Hematopoietic multipotent progenitor cell treated with erythropoietin and hydrocortisone succinate and interleukin-3 and kit ligand, for 17 days (in vitro differentiated cells): ENCODE measurements at regions not wholly inside any gene's neighbourhood (a gene's known extent, or its start where the extent isn't known, plus 50 kb on each side); places are given as distances from the start of the nearest gene placed in this dataset.
"Not testable (repeated sequence)": the region's sequence is repeated elsewhere in the genome, so short reads cannot be mapped to it uniquely, and the experiment has no call there.

Experiments
- DNase-seq: peaks from one replicate; pipeline ENCODE4 v3.0.0-alpha.2; 2015; ENCODE audit warnings: low spot score

DNA sequence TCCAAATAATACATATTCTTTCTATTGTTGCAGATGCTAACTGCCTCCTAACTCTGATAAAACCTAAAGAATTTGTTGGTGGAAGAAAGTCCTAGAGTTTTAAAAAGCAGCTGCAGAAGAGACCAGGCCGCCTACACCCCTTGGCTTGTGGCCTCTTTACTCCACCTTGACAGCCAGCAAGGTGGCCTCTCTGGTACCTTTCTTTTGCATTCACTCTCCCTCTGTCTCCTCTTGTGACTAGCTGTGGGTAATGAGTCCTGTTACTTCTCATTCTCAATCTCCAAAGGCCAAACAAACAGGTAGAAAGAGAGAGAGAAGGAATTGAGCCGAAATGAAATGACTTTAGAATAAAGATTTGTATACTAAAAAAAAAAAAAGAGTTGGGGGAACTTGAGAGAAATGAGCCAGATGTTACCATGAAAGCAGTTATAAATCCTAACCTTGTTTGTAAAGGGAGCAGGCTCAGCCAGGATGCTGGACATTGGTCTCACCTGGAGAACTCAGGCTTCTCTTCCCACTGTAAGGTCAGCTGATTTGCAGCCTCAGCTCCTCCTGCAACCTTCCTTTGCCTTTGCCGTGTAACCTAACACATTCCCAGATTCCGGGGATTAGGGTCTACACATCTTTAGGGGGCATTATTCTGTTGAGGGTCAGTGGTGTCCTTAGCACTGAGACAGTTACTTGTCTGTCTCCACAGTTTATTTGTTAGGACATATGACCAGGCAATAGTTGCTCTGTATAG is 164.1 kb upstream of the IRF2BP2 start:
- DNase-seq, result no peak

DNA sequence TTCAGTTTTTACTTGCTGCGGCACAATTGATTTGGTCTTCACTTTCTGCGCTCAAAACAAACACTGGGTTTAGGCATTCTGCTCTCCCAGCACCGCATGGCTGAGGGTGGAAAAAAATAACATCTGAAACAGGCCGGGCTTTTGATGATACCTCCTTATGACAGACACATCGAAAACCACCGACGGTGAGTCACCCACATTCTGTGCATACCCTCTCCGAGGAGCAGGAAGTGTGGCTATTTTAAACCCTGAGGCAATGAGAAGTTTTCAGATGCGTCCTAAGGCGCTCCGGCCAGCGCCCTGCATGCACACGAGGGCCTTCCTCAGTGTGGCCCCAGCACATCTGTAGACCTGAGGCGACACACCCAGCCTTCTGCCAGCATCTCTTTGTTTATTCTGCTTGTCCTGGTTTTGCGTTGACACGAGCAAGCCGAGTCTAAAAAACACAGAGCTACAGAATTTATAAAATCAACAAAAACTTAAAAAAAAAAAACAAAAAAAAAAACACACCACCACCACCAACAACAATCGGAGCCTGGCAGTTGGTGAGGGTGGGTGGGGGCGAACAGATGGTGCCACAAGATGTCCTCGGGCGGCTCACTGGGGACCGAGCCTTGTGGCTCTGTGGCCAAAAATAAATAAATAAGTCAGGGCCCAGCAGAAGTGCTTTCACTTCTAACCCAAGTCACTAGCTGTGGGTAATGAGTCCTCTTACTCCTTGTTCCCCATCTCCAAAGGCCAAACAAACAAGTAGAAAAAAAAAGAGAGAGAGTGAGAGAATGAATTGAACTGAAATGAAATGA is 162.6 kb upstream of the IRF2BP2 start:
- DNase-seq, result peak; percentile 89

DNA sequence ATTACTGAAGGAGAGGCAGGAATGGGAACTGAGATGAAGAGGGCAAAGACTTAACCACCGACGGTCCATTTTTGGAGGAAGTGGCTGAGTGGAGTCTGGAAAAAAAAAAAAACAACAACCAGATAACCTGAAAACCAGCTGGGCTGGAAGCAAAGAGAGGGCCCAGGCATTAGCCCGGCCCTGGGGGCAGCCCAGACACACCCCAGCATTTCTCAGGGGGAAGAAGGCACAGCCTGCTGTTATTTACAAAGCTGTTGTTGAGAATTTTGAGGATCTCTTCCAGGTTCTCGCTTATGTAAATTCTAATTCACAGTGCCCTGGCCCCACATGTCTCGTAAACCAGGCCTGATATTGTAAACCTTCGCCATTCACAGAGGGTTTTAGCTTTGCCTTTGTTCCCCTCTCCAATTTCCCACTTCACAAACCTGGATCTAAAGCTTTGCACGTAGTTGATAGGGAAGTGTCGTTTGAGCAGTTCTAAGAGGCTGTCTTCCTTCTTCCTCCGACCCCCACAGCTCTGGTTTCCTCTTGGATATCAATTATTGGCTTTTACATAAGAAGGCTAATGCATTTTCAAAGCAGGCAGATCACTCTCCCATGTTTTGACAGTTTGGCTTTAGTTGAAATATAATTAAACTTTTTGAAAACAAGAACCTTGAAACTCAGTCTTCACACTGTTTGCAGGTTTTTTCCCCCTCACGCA is 161.8 kb upstream of the IRF2BP2 start:
- DNase-seq, result peak; percentile 74

DNA sequence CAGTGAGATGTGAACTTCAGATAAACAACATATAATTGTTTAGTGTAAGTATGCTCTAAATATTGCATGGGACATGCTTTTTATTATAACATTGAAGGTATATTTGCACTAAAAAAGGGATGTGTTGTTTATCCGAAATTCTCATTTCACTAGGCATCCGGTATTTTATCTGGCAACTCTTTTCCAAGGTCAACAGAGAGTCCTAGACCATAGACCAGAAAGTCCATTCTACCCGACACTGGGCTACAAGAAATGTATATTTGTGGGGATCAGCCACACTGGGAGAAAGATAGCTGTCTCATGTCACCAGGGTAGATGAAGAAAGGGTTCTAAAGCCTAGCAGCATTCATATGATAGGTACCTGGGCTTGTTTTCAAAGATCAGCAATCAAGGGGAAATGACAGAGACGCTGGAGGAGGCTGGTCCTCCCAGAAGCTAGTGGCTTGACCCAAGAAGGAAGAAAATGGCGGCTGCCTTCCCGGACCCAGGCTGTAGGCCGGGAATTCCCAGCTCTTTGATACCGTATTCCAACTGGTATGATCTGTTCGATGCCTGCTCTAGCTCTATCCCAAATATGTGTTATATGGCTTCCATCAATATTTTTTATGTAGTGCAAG is 161.1 kb upstream of the IRF2BP2 start:
- no peak for DNase-seq

DNA sequence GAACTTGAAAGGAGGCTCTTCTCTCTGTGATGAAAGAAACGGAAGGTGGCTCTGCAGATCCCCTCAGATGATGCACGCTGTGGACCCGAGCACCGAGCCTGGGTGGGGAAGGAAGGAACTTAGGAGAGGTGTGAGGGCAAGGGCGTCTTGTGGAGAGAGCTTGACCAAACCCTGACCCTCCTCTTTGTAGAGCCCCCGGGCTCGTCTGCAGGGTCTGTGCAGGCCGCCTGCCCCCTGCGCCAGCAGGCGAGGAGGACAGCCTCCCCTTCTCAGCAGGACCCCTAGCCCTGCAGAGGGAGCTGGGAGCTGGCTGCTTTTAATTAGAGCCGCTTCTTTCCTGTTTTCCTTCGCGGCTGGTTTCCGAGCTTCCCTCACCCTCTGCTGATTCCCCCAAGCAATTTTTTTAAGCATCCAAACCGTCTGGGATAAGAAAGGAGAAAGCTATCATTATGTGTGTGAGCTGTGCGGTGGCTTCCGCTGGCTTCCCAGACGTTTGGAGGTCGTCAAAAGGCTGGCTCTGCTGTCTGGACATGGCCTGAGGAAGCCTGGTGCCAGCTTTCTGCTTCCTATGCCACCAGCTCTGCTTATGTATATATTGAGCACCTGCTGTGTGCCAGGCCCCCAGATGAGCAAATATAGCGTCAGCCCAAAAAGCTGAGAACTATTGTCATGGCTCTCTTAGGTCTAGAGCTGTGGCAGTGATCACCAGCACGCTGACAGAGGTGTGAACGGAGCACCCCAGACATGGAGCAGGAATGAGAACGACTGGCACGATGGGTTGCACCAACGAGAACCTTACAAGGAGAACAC is 160.2 kb upstream of the IRF2BP2 start:
- no peak for DNase-seq

DNA sequence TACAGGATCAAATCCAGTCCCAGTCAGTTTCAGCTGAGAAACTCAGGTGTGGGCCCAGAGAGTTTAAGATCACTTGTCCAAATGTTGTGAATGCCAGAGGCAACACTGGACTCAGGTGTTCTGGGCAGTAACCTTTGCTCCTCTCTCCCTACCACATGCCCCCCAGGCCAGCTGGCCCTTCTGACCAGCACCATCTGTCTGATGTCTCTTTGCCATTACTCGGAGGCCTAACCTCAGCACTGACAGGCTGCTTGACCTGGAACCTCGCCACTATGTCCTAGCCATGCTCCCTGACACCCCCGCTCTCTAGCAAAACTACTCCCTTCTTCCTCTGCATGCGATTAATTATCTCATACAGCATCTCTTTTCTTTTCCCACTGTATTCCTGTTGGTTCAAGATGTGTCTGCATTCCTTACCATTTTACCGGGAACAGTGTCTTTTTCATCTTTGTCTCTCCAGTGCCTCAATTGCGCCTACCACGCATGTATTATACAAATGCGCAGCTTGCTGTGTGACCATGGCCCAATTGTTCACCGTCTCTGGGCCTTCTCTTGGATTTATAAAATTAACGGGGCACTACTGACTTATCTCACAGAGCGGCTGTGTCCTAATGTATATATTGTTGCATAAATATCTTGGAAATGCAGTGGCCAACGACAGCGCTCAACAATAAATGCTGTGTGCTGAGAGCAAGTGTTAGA is 159.5 kb upstream of the IRF2BP2 start:
- no peak for DNase-seq

DNA sequence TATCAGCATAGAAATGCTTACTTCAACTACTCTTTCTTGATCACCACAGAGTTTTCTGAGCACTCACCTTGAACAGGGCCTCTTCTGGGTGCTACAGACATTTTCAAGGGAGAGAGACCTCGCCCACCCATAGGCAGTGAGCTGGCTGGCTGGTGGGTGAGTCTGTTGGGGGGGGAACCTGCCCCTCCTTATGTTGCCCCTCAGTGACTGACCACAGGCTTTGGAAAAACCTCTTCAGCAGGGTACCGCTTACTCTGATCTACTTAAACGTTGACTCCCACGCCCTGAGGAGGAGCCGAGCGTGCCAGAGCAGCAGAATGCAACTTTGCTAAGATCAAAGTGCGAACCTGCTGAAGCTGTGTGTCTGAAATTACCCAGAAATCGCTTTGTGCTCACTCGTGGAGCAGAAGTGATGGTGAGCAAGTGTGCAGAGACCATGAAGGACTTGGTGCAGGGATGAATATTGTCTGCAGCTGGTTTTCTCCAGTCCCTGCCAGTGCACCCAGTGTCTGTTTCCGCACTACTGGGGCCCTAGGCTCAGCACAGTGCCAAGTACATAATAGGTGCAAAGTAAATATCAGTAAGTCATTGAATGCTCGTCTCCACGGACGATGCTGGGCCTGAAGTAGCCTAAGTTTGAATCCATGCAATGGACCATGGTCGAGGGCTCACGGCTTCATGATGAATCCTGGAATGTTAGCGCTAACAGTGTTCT is 158.7 kb upstream of the IRF2BP2 start:
- DNase-seq, result no peak

DNA sequence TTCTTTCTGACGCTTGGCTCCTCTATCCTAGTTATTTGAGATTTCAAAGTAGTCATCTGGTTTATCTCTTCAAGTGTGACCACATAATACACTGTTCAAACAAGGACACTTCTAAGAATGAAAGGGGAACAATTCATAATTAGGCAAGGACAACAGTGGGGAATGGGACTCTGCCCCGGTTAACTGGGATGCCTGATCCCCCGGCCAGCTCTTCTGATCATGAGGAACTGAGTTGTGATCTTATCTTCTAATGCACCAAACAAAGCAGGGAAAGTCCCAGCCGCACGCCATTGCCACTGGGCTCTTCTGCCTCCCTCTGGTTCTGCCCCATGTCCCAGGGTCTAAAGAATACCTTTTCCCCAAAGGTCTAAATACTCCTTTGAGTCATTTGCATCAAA is 158.2 kb upstream of the IRF2BP2 start:
- no peak for DNase-seq

DNA sequence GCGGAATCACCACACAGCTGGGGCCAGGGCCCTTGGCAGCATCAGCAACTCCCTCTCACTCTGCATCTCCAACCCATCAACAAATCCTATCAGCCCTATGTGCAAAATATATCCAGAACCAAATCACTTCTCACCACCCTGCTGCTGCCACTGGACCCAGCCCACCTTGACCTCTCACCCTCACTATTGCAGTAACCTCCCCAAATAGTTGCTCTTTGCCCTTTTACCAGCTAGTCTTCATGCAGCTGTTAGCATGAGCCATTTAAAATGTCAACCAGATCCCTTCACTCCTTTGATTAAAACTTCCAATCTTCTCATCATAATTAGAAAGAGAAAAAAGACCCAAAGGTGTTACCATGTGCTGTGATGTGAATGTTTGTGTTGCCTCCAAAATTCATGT is 155.7 kb upstream of the IRF2BP2 start:
- no peak for DNase-seq

DNA sequence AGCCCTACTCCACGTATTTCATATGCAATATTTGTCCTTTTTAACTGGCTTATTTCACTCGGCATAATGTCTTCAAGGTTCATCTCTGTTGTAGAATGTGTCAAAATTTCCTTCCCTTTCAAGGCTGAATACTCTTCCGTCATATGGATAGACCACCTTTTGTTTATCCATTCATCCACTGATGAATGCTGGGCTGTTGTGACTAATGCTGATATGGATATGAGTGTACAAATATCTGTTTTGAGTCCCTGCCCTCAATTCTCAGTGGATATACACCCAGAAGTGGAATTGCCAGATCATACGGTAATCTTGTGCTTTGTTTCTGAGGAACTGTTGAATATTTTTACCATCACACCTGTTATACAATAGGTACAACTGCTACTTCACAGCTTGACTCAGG is 155.2 kb upstream of the IRF2BP2 start:
- DNase-seq, result no peak

DNA sequence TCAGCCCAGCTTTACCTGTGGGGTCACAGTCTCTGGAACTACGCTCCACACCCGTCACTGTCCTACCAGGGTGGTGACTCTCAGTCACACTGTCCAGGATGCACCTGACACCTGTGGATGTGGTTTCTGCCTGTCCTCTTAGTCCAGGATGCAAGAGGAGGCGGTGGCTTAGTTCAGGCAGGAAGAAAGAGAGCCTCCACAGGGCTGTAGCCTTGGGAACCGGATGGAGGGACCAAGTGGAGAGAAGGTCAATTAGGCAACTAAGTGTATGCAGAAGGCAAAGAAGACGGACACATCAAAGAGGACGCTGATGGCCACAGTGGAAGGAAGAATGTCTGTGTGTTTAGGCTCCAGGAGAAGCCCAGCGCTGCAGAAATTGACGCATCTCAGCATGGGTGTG is 153.9 kb upstream of the IRF2BP2 start:
- no peak for DNase-seq

DNA sequence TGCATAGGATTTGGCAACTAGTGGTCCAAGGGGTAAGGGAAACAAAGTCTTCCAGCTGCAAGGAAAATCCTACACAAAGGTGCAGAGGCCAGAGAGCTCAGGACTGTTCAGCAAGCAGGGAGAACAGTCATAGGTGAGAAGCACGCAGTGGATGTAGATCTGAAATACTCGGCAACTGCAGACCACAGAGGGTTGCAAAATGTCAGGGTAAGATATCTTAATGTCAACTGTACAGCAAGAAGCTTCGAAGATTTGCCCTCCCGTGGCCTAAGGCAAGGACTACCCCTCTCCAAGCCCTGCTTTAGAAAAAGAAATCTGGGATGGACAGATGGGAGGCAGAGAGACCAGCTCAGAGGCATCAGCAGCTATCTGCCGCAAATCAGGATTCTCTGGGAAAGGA is 153.4 kb upstream of the IRF2BP2 start:
- no peak for DNase-seq

DNA sequence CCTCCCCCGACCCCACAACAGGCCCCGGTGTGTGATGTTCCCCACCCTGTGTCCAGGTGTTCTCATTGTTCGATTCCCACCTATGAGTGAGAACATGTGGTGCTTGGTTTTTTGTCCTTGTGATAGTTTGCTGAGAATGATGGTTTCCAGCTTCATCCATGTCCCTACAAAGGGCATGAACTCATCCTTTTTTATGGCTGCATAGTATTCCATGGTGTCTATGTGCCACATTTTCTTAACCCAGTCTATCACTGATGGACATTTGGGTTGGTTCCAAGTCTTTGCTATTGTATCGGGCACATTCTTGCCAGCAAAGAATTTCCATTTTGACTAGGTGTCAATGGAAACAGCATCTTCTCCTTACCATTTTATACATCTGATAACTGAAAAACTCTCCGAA is 152.1 kb upstream of the IRF2BP2 start:
- DNase-seq, result not testable (repeated sequence)

DNA sequence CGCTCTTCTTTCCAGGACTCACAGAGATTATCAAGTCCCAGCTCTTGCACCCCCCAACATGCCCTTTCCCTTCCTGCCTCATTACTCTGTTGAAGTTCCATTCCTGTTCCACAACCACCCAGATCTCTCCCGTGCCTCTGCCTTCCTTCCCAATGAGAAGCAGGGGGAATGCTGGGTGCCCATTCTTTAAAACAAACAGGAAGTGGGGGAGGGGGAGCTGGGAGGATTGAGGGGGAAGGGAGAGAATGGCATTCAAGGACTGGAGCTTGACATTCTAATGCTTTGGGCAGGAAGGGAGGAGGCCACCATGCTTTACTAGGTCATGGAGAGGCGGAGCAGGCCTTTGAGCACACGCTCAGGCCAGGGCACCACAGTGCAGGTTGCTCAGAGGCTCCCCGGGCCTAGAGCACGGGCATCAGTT is 150.3 kb upstream of the IRF2BP2 start:
- DNase-seq, result no peak

DNA sequence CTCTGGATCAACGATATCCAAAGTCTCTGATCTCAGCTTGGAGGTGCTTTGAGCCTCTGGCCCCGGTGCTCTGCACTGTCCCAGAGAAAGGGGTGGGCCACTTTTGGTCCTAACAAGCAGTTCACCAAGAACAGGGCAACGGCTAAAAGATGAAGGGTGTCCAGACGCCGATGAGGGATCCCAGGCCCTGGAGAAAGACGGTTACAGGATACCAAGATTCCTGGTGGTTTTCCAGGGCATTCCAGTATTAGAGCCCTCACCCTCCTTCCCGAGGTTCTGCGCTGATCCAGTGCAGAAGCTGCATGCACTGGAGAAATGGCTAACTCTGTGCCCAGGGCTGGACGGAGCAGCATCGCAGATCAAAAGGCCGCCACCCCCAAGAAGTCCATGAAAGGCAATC is 149.9 kb upstream of the IRF2BP2 start:
- DNase-seq, result no peak

DNA sequence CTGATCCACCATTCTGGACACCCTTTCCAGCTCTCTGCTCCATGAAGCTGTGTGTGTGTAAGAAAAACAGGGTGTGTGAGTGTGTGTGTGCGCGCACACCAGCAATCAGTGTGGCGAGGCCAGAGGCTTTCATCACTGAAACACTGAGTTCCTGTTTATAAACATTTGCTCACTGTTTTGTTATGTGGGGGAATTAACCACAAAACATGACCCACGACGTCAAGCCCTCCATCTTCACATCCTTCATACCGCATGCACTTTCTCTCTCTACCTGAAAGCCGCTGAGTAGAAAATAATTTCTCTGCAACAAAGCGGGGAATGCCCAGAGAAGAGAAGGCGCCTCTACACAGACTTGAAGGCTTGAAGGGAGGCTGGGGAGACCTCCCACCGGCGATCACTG is 148.9 kb upstream of the IRF2BP2 start:
- no peak for DNase-seq

DNA sequence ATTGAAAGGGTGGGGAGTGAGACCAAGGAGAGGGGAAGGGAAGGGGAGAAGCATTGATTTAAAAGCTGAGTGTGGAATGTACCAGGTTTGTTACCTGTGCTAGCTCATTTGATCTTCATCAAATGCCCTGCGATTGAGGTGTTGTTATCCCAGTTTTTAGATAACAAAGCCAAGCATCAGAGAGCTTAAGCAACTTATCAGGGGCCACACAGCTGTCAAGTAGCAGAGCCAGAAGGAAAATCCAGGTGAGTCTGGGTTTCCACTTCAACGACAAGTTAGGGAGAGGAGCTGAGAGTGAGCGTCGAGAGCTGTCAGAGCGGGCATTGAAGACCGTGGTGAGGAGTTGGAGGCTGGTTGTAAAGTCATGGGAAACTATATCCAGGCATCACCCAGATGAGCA is 146.9 kb upstream of the IRF2BP2 start:
- no peak for DNase-seq

DNA sequence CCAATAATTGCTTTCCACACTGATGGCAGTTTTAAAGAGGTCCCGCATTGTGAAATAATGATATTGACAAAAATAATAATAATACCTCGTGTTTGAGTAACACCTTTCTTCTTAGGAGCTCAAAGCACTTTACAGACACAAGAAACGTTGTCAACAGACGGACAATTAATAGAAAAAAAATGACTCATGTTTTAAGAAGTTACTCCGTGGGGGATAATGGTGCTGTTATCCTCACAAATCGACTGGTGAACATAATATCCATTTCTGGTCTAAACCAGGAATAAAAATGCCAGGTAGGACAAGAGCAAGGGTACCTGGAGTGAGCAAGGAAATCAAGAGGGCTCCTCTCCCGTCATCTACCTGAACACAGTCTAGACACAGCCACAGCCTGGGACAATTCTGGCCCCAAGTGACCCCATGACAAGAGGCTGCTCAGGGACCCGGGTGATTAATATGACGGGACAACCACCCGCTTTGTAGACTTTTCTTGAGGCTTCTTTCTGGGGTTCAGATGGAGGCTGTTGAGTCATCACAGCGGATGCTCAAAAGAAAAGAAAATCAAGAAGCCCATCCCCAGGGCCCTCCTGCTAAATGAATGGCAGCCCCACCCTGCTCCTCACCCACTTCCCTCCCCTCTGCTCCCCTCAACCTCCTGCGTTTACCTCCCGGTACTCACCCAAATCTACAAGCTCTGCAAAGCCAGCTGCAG is 146.2 kb upstream of the IRF2BP2 start:
- DNase-seq, result no peak

DNA sequence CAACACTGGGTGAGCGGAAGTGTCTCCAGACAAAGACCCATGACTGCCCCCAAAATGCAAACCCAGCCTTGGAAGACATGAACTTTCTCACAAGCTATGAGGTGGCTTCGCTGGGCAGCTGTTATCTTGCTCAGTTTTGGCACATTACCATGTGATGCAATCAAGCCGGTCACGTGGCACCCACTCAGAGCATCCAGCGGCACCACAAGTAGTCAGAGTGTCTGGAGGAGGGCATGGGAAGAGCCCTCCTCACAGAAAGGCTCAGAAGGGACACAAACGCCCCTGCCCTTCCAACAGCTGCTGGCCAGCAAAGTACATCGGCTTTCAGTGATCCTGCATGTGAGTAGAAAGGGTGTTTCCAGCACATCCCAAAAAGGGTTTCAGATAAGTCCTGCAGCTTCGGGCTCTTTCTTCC is 145.5 kb upstream of the IRF2BP2 start:
- DNase-seq, result peak; percentile 91

DNA sequence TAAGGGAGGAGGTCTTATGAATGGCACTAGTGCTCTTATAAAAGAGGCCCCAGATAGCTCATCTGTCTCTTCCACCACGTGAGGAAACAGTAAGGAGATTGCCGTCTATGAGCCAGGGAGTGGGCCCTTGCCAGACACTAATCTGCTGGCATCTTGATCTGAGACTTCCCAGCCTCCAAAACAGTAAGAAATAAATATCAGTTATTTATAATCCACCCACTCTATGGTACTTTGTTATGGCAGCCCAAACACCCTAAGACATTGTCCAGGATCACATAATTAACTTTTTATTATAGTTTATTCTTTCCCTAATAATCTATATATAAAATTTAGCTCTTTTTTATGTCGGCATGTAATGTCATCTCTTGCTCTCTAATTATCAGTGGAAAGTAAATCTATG is 144.0 kb upstream of the IRF2BP2 start:
- no peak for DNase-seq
